Panc1 (cell line): ENCODE measurements at regions not wholly inside any gene's neighbourhood (a gene's known extent, or its start where the extent isn't known, plus 50 kb on each side); places are given as distances from the start of the nearest gene placed in this dataset.

ENCODE experiments used
- ATAC-seq: fragments of 200-7000 bp; cut with Tn5 transposase; 2 replicates; pipeline ENCODE4 v1.9.1; 2020; ENCODE audit warnings: mild to moderate bottlenecking, moderate library complexity
- BruUV-seq: library from RNA; stranded (reverse); fragments of 400-500 nt; replicated peaks from 2 replicates; lab custom pipeline; 2021; lab: Mats Ljungman, UMichigan
- CTCF ChIA-PET: fragments of 300-600 bp; sonication (Branson Sonifier 250); formaldehyde crosslinking; loops from one replicate; lab custom pipeline; 2022; ENCODE audit warnings: antibody characterized with exemption; lab: Charles Lee
- POLR2A ChIA-PET: fragments of 300-600 bp; sonication (Branson Sonifier 250); formaldehyde crosslinking; loops from one replicate; lab custom pipeline; 2022; ENCODE audit warnings: antibody characterized with exemption; lab: Charles Lee
- DNase-seq: peaks from one replicate; pipeline ENCODE4 v3.0.0-alpha.2; 2010; ENCODE audit warnings: low read depth, low spot score
- H3K27ac ChIP-seq: 2 replicates; pipeline ENCODE4 v1.5.1; 2011; ENCODE audit warnings: mild to moderate bottlenecking, low read length, inconsistent platforms
- H3K27me3 ChIP-seq: fragments of 200-500 bp; sonication (Bioruptor generic); 2 replicates; pipeline ENCODE4 v1.6.0; 2014; ENCODE audit warnings: low read length, inconsistent platforms; ENCODE audit not compliant: control insufficient read depth, insufficient read depth
- H3K36me3 ChIP-seq: fragments of 200-500 bp; sonication (Bioruptor generic); 2 replicates; pipeline ENCODE4 v1.5.1; 2014; ENCODE audit warnings: inconsistent platforms, mild to moderate bottlenecking, low read length, moderate library complexity; ENCODE audit not compliant: control insufficient read depth, insufficient read depth
- H3K4me1 ChIP-seq: 2 replicates; pipeline ENCODE4 v1.5.1; 2011; ENCODE audit warnings: inconsistent platforms, mild to moderate bottlenecking, low read length, moderate library complexity; ENCODE audit not compliant: control insufficient read depth, insufficient read depth
- H3K4me3 ChIP-seq, 2 experiments: 2 replicates each; pipeline ENCODE4 v1.5.1; 2011 to 2012; ENCODE audit warnings: low read depth in 2 of 2, low read length in 2 of 2, mild to moderate bottlenecking in 2 of 2, inconsistent platforms in 1 of 2, moderate library complexity in 1 of 2
- H3K9me3 ChIP-seq: fragments of 200-500 bp; sonication (Bioruptor generic); 2 replicates; pipeline ENCODE4 v1.5.1; 2014; ENCODE audit warnings: low read depth, mild to moderate bottlenecking, inconsistent platforms, low read length, moderate library complexity; ENCODE audit not compliant: control insufficient read depth, insufficient read depth
- POLR2AphosphoS5 ChIP-seq: IDR thresholded peaks from 2 replicates; pipeline ENCODE4 v1.6.1; 2012; ENCODE audit warnings: mild to moderate bottlenecking, low read depth, low read length, moderate library complexity
- SIN3A ChIP-seq: IDR thresholded peaks from 2 replicates; pipeline ENCODE4 v1.6.1; 2012; ENCODE audit warnings: low read depth, mild to moderate bottlenecking, low read length, moderate library complexity, borderline replicate concordance; ENCODE audit not compliant: insufficient read depth
- TCF7L2 ChIP-seq: IDR thresholded peaks from 2 replicates; pipeline ENCODE4 v1.6.1; 2011; ENCODE audit warnings: mild to moderate bottlenecking, low read depth, low read length, inconsistent platforms
- in situ Hi-C: cut with HindIII; loops from 2 replicates; pipeline ENCODE4 v1.10.0; 2016; ENCODE audit warnings: low sequenced_read_pairs, low pct_unique_long_range_greater_than_20kb
- intact Hi-C: fragments of 100-400 bp; cut with micrococcal nuclease; formaldehyde crosslinking; loops from one replicate; pipeline ENCODE4 v1.10.0; 2022; ENCODE audit not compliant: unreplicated experiment
- TF ChIP-seq, protein P1 (sequence below), 2 experiments: IDR thresholded peaks; 2 replicates each; pipeline ENCODE4 v1.6.1; 2011 to 2012; ENCODE audit warnings: low read depth in 2 of 2, control low read depth in 1 of 2, low read length in 1 of 2, mild to moderate bottlenecking in 1 of 2, moderate library complexity in 1 of 2; ENCODE audit not compliant: insufficient read depth in 1 of 2
- TF ChIP-seq, protein P2 (sequence below): fragments of 450-650 bp; IDR thresholded peaks from 2 replicates; pipeline ENCODE4 v1.5.1; 2017; ENCODE audit warnings: mild to moderate bottlenecking

GRCh38 chrX:67094061-67094460 lies 449.8 kb upstream of the AR start:
- in situ Hi-C loops: no loop called here
- no TSS peak for BruUV-seq

GRCh38 chrX:67050760-67051159 lies 411.9 kb upstream of the EDA2R start:
- no peak overlapping the region for H3K27ac ChIP-seq
- no peak for ATAC-seq
- H3K9me3 ChIP-seq: no peaks in the 10 kb centered on the region
- H3K27me3 ChIP-seq: no peaks in the 10 kb centered on the region
- H3K4me1 ChIP-seq: no peaks in the 10 kb centered on the region
- H3K4me3 ChIP-seq: no peak overlapping the region
- TF ChIP-seq TCF7L2 (no peak), POLR2AphosphoS5 (no peak), SIN3A (no peak)
- TF ChIP-seq, protein P1, sequence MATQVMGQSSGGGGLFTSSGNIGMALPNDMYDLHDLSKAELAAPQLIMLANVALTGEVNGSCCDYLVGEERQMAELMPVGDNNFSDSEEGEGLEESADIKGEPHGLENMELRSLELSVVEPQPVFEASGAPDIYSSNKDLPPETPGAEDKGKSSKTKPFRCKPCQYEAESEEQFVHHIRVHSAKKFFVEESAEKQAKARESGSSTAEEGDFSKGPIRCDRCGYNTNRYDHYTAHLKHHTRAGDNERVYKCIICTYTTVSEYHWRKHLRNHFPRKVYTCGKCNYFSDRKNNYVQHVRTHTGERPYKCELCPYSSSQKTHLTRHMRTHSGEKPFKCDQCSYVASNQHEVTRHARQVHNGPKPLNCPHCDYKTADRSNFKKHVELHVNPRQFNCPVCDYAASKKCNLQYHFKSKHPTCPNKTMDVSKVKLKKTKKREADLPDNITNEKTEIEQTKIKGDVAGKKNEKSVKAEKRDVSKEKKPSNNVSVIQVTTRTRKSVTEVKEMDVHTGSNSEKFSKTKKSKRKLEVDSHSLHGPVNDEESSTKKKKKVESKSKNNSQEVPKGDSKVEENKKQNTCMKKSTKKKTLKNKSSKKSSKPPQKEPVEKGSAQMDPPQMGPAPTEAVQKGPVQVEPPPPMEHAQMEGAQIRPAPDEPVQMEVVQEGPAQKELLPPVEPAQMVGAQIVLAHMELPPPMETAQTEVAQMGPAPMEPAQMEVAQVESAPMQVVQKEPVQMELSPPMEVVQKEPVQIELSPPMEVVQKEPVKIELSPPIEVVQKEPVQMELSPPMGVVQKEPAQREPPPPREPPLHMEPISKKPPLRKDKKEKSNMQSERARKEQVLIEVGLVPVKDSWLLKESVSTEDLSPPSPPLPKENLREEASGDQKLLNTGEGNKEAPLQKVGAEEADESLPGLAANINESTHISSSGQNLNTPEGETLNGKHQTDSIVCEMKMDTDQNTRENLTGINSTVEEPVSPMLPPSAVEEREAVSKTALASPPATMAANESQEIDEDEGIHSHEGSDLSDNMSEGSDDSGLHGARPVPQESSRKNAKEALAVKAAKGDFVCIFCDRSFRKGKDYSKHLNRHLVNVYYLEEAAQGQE (IDR thresholded peaks at IDR 0.05; ENCODE audit: insufficient read depth in 1 of 2, low read depth in 2 of 2, low read length in 1 of 2): no peak
- TF ChIP-seq, protein P2, sequence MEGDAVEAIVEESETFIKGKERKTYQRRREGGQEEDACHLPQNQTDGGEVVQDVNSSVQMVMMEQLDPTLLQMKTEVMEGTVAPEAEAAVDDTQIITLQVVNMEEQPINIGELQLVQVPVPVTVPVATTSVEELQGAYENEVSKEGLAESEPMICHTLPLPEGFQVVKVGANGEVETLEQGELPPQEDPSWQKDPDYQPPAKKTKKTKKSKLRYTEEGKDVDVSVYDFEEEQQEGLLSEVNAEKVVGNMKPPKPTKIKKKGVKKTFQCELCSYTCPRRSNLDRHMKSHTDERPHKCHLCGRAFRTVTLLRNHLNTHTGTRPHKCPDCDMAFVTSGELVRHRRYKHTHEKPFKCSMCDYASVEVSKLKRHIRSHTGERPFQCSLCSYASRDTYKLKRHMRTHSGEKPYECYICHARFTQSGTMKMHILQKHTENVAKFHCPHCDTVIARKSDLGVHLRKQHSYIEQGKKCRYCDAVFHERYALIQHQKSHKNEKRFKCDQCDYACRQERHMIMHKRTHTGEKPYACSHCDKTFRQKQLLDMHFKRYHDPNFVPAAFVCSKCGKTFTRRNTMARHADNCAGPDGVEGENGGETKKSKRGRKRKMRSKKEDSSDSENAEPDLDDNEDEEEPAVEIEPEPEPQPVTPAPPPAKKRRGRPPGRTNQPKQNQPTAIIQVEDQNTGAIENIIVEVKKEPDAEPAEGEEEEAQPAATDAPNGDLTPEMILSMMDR: no peak
- DNase-seq: no peak
- ChIA-PET CTCF (no interaction called here), POLR2A (no interaction called here)
- intact Hi-C loops (no loop called here), in situ Hi-C loops (no loop called here)
- no TSS peak for BruUV-seq
- H3K36me3 ChIP-seq: no peaks in the 10 kb centered on the region

More at GRCh38 chrX:67094061-67094460, 449.8 kb upstream of the AR start:
- Histone ChIP-seq H3K27ac (no peak overlapping the region), H3K4me1 (no peaks in the 10 kb centered on the region), H3K9me3 (no peaks in the 10 kb centered on the region), H3K36me3 (no peaks in the 10 kb centered on the region), H3K4me3 (no peak overlapping the region), H3K27me3 (no peaks in the 10 kb centered on the region)
- ChIA-PET POLR2A (no interaction called here), CTCF (no interaction called here)
- DNase-seq: no peak
- ATAC-seq: no peak
- intact Hi-C loops: no loop called here
- no peak for TF ChIP-seq TCF7L2
- TF ChIP-seq, protein P1 (IDR thresholded peaks at IDR 0.05; ENCODE audit: insufficient read depth in 1 of 2, low read depth in 2 of 2, low read length in 1 of 2): no peak
- TF ChIP-seq, protein P2: no peak
- TF ChIP-seq POLR2AphosphoS5: no peak
- TF ChIP-seq SIN3A: no peak
